Nephron (organoid): ENCODE measurements at regions not wholly inside any gene's neighbourhood (a gene's known extent, or its start where the extent isn't known, plus 50 kb on each side); places are given as distances from the start of the nearest gene placed in this dataset.

Experiments
- H3K27ac Mint-ChIP-seq, 3 experiments: 2 replicates each; pipeline ENCODE4 v1.8.0; 2020; ENCODE audit warnings: mixed read lengths in 3 of 3, mild to moderate bottlenecking in 2 of 3, moderate library complexity in 1 of 3
- H3K27me3 Mint-ChIP-seq: 2 replicates; pipeline ENCODE4 v1.8.0; 2021; ENCODE audit warnings: low read depth, mild to moderate bottlenecking, moderate library complexity, mixed read lengths
- H3K36me3 Mint-ChIP-seq: 2 replicates; pipeline ENCODE4 v1.8.0; 2020; ENCODE audit warnings: low read depth, mixed read lengths
- H3K4me1 Mint-ChIP-seq: 2 replicates; pipeline ENCODE4 v1.8.0; 2020; ENCODE audit warnings: mixed read lengths
- H3K4me3 Mint-ChIP-seq, 3 experiments: 2 replicates each; pipeline ENCODE4 v1.8.0; 2020; ENCODE audit warnings: mild to moderate bottlenecking in 3 of 3, mixed read lengths in 3 of 3, moderate library complexity in 2 of 3
- H3K9me3 Mint-ChIP-seq: 2 replicates; pipeline ENCODE4 v1.8.0; 2020; ENCODE audit warnings: mixed read lengths
- CTCF ChIP-seq, 3 experiments: fragments of 200-600 bp; sonication (generic); IDR thresholded peaks; one replicate each; pipeline ENCODE4 v1.5.0; 2021; ENCODE audit warnings: antibody characterized with exemption in 3 of 3; ENCODE audit not compliant: unreplicated experiment in 3 of 3

- no peak for TF ChIP-seq CTCF (IDR thresholded peaks at IDR 0.05; ENCODE audit: unreplicated experiment in 3 of 3)
- no peaks in the 10 kb centered on the region for H3K36me3 Mint-ChIP-seq
- H3K9me3 Mint-ChIP-seq = no peaks in the 10 kb centered on the region
- H3K4me3 Mint-ChIP-seq = no peak overlapping the region
- no peak overlapping the region for H3K27ac Mint-ChIP-seq
- no peaks in the 10 kb centered on the region for H3K4me1 Mint-ChIP-seq
- H3K27me3 Mint-ChIP-seq = no peaks in the 10 kb centered on the region
Observed at GRCh38 chr3:132978464-132978863, 59.7 kb upstream of the TMEM108 start.

GRCh38 chr3:132974097-132974496, 64.1 kb upstream of the TMEM108 start:
- no peaks in the 10 kb centered on the region for H3K9me3 Mint-ChIP-seq
- H3K4me1 Mint-ChIP-seq = no peaks in the 10 kb centered on the region
- no peak overlapping the region for H3K4me3 Mint-ChIP-seq
- no peak overlapping the region for H3K27ac Mint-ChIP-seq
- H3K27me3 Mint-ChIP-seq = peaks cover 4% of the 10 kb centered on the region
- no peaks in the 10 kb centered on the region for H3K36me3 Mint-ChIP-seq
- no peak for TF ChIP-seq CTCF (IDR thresholded peaks at IDR 0.05; ENCODE audit: unreplicated experiment in 3 of 3)

- Mint-ChIP-seq H3K9me3 (no peaks in the 10 kb centered on the region), H3K27ac (no peak overlapping the region), H3K4me1 (no peaks in the 10 kb centered on the region), H3K4me3 (no peak overlapping the region), H3K27me3 (peaks cover 7% of the 10 kb centered on the region), H3K36me3 (no peaks in the 10 kb centered on the region)
- no peak for TF ChIP-seq CTCF (IDR thresholded peaks at IDR 0.05; ENCODE audit: unreplicated experiment in 3 of 3)
Observed at GRCh38 chr3:132973441-132973840, 64.8 kb upstream of the TMEM108 start.

GRCh38 chr3:132972333-132972732, 65.9 kb upstream of the TMEM108 start:
- TF ChIP-seq CTCF (IDR thresholded peaks at IDR 0.05; ENCODE audit: unreplicated experiment in 3 of 3) = no peak
- H3K27ac Mint-ChIP-seq = no peak overlapping the region
- H3K4me3 Mint-ChIP-seq = no peak overlapping the region
- H3K27me3 Mint-ChIP-seq = peaks cover 7% of the 10 kb centered on the region
- no peaks in the 10 kb centered on the region for H3K4me1 Mint-ChIP-seq
- no peaks in the 10 kb centered on the region for H3K9me3 Mint-ChIP-seq
- H3K36me3 Mint-ChIP-seq = no peaks in the 10 kb centered on the region

- Mint-ChIP-seq H3K9me3 (no peaks in the 10 kb centered on the region), H3K27me3 (peaks cover 7% of the 10 kb centered on the region), H3K4me1 (peaks cover 13% of the 10 kb centered on the region), H3K27ac (no peak overlapping the region), H3K4me3 (no peak overlapping the region), H3K36me3 (no peaks in the 10 kb centered on the region)
- no peak for TF ChIP-seq CTCF (IDR thresholded peaks at IDR 0.05; ENCODE audit: unreplicated experiment in 3 of 3)
Observed at GRCh38 chr3:132966374-132966773, 71.8 kb upstream of the TMEM108 start.

- Mint-ChIP-seq H3K4me1 (peaks cover 13% of the 10 kb centered on the region), H3K27me3 (peaks cover 4% of the 10 kb centered on the region), H3K4me3 (no peak overlapping the region), H3K36me3 (no peaks in the 10 kb centered on the region), H3K9me3 (no peaks in the 10 kb centered on the region), H3K27ac (no peak overlapping the region)
- no peak for TF ChIP-seq CTCF (IDR thresholded peaks at IDR 0.05; ENCODE audit: unreplicated experiment in 3 of 3)
Observed at GRCh38 chr3:132964266-132964665, 73.9 kb upstream of the TMEM108 start.
